Karpas-422 (cell line): ENCODE measurements at regions not wholly inside any gene's neighbourhood (a gene's known extent, or its start where the extent isn't known, plus 50 kb on each side); places are given as distances from the start of the nearest gene placed in this dataset.

Source experiments
- DNase-seq: peaks from one replicate; pipeline ENCODE4 v3.0.0-alpha.2; 2015
- H2AFZ ChIP-seq: fragments of 200-600 bp; sonication (generic); 2 replicates; pipeline ENCODE4 v1.6.1; 2014; ENCODE audit warnings: antibody characterized with exemption, low read length, mixed read lengths
- H3K27ac ChIP-seq: fragments of 200-600 bp; sonication (generic); 2 replicates; pipeline ENCODE4 v1.5.1; 2014; ENCODE audit warnings: mild to moderate bottlenecking, low read length, moderate library complexity
- H3K27me3 ChIP-seq: fragments of 200-600 bp; sonication (generic); 2 replicates; pipeline ENCODE4 v1.6.1; 2014; ENCODE audit warnings: low read length, mixed read lengths
- H3K36me3 ChIP-seq: fragments of 200-600 bp; sonication (generic); 2 replicates; pipeline ENCODE4 v1.6.1; 2014; ENCODE audit warnings: low read length, mixed read lengths; ENCODE audit not compliant: insufficient read depth
- H3K4me1 ChIP-seq: fragments of 200-600 bp; sonication (generic); 2 replicates; pipeline ENCODE4 v1.6.1; 2014; ENCODE audit warnings: mild to moderate bottlenecking, low read length, mixed read lengths
- H3K4me2 ChIP-seq: fragments of 200-600 bp; sonication (generic); 2 replicates; pipeline ENCODE4 v1.6.1; 2014; ENCODE audit warnings: low read length, low read depth, mild to moderate bottlenecking; ENCODE audit not compliant: poor library complexity, severe bottlenecking
- H3K4me3 ChIP-seq: fragments of 200-600 bp; sonication (generic); 2 replicates; pipeline ENCODE4 v1.5.1; 2014; ENCODE audit warnings: mild to moderate bottlenecking, antibody characterized with exemption, low read length, mixed read lengths
- H3K79me2 ChIP-seq: fragments of 200-600 bp; sonication (generic); 2 replicates; pipeline ENCODE4 v1.6.1; 2014; ENCODE audit warnings: mild to moderate bottlenecking, low read length, mixed read lengths
- H3K9ac ChIP-seq: fragments of 200-600 bp; sonication (generic); 2 replicates; pipeline ENCODE4 v1.6.0; 2014; ENCODE audit warnings: low read length
- H3K9me2 ChIP-seq: fragments of 200-600 bp; sonication (generic), shearing (Covaris generic); replicated peaks from 2 replicates; pipeline ENCODE4 v1.6.0; 2014; ENCODE audit warnings: mild to moderate bottlenecking, low read length, moderate library complexity; ENCODE audit not compliant: insufficient read depth
- H3K9me3 ChIP-seq: fragments of 300-700, 200-600 bp; sonication (generic); 2 replicates; pipeline ENCODE4 v1.6.1; 2014; ENCODE audit warnings: low read length, mixed read lengths
- H4K20me1 ChIP-seq: fragments of 200-600 bp; sonication (generic); 2 replicates; pipeline ENCODE4 v1.6.1; 2014; ENCODE audit warnings: mild to moderate bottlenecking, antibody characterized with exemption, low read length, low read depth; ENCODE audit not compliant: insufficient read depth

DNA sequence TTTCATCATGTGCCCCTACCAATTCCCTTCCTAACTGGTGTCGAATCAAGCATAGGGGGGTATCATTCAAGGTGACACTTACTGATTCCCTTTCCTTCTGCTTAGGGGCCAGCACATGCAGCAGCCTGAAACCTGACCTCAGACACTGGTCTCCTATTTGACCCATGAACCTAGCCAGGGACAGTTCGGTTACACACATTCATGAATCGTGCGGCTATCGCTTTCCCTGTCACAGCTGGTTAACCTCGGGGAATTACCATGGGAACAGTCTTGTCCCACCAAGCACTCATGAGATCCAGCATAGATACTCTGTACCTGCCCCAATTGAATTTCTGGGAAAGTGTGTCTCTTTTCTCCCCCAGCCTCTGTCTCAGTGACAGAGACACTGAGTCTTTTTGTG is 140.4 kb downstream of the ZNF674 start:
- Histone ChIP-seq H3K36me3 (no peaks in the 10 kb centered on the region), H4K20me1 (no peaks in the 10 kb centered on the region), H3K9ac (no peak overlapping the region), H3K4me2 (no peak overlapping the region), H3K9me3 (no peaks in the 10 kb centered on the region), H2AFZ (no peak overlapping the region), H3K79me2 (no peaks in the 10 kb centered on the region), H3K9me2 (no peaks in the 10 kb centered on the region), H3K4me1 (no peaks in the 10 kb centered on the region), H3K27ac (no peak overlapping the region), H3K4me3 (no peak overlapping the region), H3K27me3 (no peaks in the 10 kb centered on the region)
- DNase-seq: no peak

DNA sequence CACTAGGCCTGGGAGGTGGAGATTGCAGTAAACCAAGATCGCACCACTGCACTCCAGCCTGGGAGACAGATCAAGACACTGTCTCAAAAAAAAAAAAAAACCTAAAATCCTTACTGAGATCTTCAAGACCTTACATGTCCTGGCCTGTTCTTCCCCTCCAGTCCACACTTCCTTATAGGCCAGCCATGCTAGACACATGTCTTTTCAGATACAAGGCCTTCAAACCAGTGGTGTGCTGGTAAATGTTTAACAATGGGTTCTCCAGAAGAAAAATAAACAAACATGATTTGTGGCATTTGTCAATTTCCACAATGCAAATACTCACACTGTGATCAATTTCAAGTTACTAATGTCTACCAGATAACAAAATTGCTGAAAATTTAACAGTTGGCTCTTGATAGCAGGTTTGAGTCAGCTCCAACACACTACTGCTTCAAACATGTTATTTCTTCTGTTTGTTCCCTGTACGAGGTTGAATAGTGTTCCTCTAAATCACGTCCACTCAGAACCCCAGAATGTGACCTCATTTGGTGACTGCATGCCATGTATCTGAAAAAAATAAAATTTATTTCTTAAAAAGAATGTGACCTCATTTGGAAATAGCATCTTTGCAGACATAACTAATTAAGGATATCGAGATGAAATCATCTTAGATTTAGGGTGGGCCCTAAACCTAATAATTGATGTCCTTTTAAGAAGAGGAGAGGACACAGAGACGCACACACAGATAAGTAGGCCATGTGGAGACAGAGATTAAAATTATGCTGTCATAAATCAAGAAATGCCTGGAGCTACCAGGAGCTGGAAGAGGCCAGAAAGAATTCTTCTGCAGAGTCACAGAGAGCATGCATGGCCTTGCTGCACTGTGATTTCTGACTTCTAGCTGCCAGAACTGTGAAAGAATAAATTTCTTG is 144.4 kb downstream of the ZNF674 start:
- H3K9ac ChIP-seq: no peak overlapping the region
- H3K9me2 ChIP-seq: no peaks in the 10 kb centered on the region
- no peaks in the 10 kb centered on the region for H3K36me3 ChIP-seq
- DNase-seq: no peak
- no peaks in the 10 kb centered on the region for H4K20me1 ChIP-seq
- H3K27ac ChIP-seq: no peak overlapping the region
- H3K4me3 ChIP-seq: no peak overlapping the region
- H3K9me3 ChIP-seq: no peaks in the 10 kb centered on the region
- no peak overlapping the region for H3K4me2 ChIP-seq
- H3K27me3 ChIP-seq: no peaks in the 10 kb centered on the region
- no peak overlapping the region for H2AFZ ChIP-seq
- H3K79me2 ChIP-seq: no peaks in the 10 kb centered on the region
- H3K4me1 ChIP-seq: no peaks in the 10 kb centered on the region

DNA sequence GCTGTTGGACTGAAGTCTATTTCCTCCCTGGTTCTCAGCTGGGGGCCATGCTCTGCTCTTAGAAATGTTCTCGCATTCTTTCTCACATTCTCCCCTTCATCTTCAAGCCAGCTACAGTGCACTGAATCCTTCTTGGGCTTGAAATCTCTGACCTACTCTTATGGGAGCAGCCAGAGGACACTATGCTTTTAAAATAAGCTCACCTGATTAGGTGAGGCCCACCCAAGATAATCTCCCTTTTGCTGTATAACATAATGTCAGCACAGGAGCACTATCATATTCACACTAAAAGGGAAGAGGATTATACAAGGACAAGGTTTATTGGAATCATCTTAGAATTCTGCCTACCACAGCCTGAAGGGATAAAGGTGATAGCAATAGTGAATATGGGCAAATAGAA is 146.3 kb downstream of the ZNF674 start:
- H3K4me2 ChIP-seq: no peak overlapping the region
- H3K4me3 ChIP-seq: no peak overlapping the region
- H2AFZ ChIP-seq: no peak overlapping the region
- H3K9me3 ChIP-seq: no peaks in the 10 kb centered on the region
- H4K20me1 ChIP-seq: no peaks in the 10 kb centered on the region
- DNase-seq: no peak
- no peaks in the 10 kb centered on the region for H3K36me3 ChIP-seq
- no peak overlapping the region for H3K27ac ChIP-seq
- H3K9ac ChIP-seq: no peak overlapping the region
- no peaks in the 10 kb centered on the region for H3K79me2 ChIP-seq
- no peaks in the 10 kb centered on the region for H3K27me3 ChIP-seq
- H3K4me1 ChIP-seq: no peaks in the 10 kb centered on the region
- no peaks in the 10 kb centered on the region for H3K9me2 ChIP-seq

DNA sequence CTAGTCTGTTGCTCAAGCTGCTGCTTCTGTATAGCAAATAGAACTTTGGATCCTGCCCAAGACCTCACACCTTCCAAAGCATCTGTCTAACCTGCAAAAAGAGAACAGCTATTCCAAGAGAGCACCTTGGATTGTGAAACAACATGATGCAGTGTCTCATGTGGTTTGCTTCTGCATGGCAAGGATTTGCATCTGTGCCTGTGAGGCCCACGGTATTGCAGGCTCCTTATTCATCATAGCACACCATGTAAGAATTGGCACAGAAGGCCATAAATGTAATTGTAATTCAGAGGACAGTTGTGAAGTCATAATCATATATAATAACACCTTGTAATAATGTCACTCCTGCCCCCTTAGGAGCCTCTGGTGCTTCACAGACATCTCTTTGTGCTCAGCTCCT is 147.1 kb downstream of the ZNF674 start:
- no peak overlapping the region for H2AFZ ChIP-seq
- no peaks in the 10 kb centered on the region for H3K9me3 ChIP-seq
- H3K9ac ChIP-seq: no peak overlapping the region
- no peaks in the 10 kb centered on the region for H3K36me3 ChIP-seq
- H3K79me2 ChIP-seq: no peaks in the 10 kb centered on the region
- H3K27ac ChIP-seq: no peak overlapping the region
- no peaks in the 10 kb centered on the region for H3K9me2 ChIP-seq
- no peaks in the 10 kb centered on the region for H3K27me3 ChIP-seq
- H3K4me1 ChIP-seq: no peaks in the 10 kb centered on the region
- no peak overlapping the region for H3K4me2 ChIP-seq
- H3K4me3 ChIP-seq: no peak overlapping the region
- H4K20me1 ChIP-seq: no peaks in the 10 kb centered on the region
- DNase-seq: no peak

DNA sequence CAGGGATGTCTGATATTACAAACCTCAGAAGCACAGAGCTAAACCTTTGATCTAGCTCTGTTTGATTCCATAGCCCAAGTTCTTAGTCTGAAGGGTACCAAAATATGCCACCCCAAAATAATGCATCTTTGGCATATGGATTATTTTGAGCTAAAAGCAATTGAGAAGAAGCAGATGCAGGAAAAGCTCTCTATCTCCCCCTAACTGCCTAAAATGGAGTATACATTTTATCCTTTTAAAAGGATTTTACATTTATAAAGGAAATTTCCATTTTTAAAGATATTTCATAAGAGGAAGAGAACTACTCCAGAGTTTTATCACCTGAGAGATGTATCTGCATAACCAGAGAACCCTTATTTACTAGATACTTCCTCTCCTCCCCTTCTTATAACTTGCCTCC is 158.7 kb downstream of the ZNF674 start:
- H3K9me3 ChIP-seq: no peaks in the 10 kb centered on the region
- H3K4me1 ChIP-seq: no peaks in the 10 kb centered on the region
- H3K36me3 ChIP-seq: no peaks in the 10 kb centered on the region
- no peaks in the 10 kb centered on the region for H4K20me1 ChIP-seq
- H3K27me3 ChIP-seq: no peaks in the 10 kb centered on the region
- no peak overlapping the region for H3K4me2 ChIP-seq
- no peaks in the 10 kb centered on the region for H3K9me2 ChIP-seq
- DNase-seq: no peak
- no peak overlapping the region for H3K9ac ChIP-seq
- H3K27ac ChIP-seq: no peak overlapping the region
- H3K79me2 ChIP-seq: no peaks in the 10 kb centered on the region
- H2AFZ ChIP-seq: no peak overlapping the region
- H3K4me3 ChIP-seq: no peak overlapping the region

DNA sequence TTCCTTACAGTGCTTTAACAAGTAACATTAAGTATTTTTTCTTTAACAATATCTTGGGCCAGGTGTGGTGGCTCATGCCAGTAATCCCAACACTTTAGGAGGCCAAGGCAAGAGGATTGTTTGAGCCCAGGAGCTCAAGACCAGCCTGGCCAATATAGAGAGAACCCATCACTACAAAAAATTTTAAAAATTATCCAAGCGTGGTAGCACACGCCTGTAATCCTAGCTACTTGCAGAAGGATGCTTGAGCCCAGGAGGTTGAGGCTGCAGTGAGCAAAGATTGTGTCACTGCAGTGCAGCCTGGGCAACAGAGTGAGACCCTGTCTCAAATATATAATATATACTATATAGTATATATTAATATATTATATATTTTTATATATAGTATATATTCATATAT is 162.2 kb downstream of the ZNF674 start:
- H3K36me3 ChIP-seq: no peaks in the 10 kb centered on the region
- DNase-seq: no peak
- H2AFZ ChIP-seq: no peak overlapping the region
- H3K4me2 ChIP-seq: no peak overlapping the region
- no peaks in the 10 kb centered on the region for H3K9me2 ChIP-seq
- H4K20me1 ChIP-seq: no peaks in the 10 kb centered on the region
- H3K4me1 ChIP-seq: no peaks in the 10 kb centered on the region
- no peaks in the 10 kb centered on the region for H3K79me2 ChIP-seq
- H3K9me3 ChIP-seq: no peaks in the 10 kb centered on the region
- no peak overlapping the region for H3K9ac ChIP-seq
- no peak overlapping the region for H3K4me3 ChIP-seq
- no peak overlapping the region for H3K27ac ChIP-seq
- H3K27me3 ChIP-seq: no peaks in the 10 kb centered on the region

DNA sequence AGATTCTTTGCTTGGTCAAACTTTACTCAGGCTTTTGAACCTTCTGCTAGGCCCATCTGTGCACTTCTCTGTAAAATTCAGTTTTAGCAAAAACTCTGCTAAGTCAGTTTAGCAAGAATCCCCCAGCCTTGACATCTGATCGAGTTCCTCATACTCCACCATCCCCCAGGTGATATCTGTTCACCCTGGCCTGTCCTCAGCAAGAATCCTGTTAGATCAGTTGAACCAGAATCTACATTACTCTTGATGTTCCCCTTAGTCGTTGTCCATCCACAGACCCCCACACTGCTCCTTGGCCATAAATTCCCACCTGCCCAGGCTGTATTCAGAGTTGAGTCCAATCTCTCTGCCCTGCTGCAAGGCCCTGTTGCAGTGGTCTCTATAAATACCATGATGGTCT is 162.6 kb downstream of the ZNF674 start:
- Histone ChIP-seq H3K36me3 (no peaks in the 10 kb centered on the region), H3K9me3 (no peaks in the 10 kb centered on the region), H3K79me2 (no peaks in the 10 kb centered on the region), H3K9ac (no peak overlapping the region), H3K4me3 (no peak overlapping the region), H2AFZ (no peak overlapping the region), H3K4me2 (no peak overlapping the region), H3K27ac (no peak overlapping the region), H3K9me2 (no peaks in the 10 kb centered on the region), H3K4me1 (no peaks in the 10 kb centered on the region), H4K20me1 (no peaks in the 10 kb centered on the region), H3K27me3 (no peaks in the 10 kb centered on the region)
- DNase-seq: no peak

DNA sequence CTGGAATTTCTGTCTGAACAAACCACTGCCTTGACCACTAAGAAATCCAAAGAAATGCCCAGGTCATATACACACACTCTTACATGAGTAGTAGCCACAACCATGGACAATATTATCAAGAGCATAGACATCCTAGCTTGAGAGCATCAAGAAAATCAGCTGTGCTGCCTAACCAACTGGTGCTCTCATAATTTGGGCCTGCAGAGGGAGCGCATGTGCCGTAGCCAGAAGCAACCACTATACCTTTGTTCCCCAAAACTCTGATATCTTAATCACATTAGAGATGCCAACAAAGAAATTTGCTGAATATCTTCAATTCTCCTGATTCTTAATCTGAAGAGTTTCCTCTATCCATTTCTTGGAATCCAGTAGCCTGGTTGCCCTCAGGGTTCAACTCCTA is 163.6 kb downstream of the ZNF674 start:
- Histone ChIP-seq H3K4me2 (no peak overlapping the region), H3K36me3 (no peaks in the 10 kb centered on the region), H3K27me3 (no peaks in the 10 kb centered on the region), H3K9ac (no peak overlapping the region), H3K27ac (no peak overlapping the region), H2AFZ (no peak overlapping the region), H3K9me2 (no peaks in the 10 kb centered on the region), H3K9me3 (no peaks in the 10 kb centered on the region), H3K4me1 (no peaks in the 10 kb centered on the region), H3K4me3 (no peak overlapping the region), H3K79me2 (no peaks in the 10 kb centered on the region), H4K20me1 (no peaks in the 10 kb centered on the region)
- peak; percentile 70 for DNase-seq
